ENCODE measurements at regions not wholly inside any gene's neighbourhood (a gene's known extent, or its start where the extent isn't known, plus 50 kb on each side); places are given as distances from the start of the nearest gene placed in this dataset.
A peak's percentile ranks its signal among the peaks of the same experiment; 100 is the strongest.
"Not testable (repeated sequence)": the region's sequence is repeated elsewhere in the genome, so short reads cannot be mapped to it uniquely, and the experiment has no call there.

DNA sequence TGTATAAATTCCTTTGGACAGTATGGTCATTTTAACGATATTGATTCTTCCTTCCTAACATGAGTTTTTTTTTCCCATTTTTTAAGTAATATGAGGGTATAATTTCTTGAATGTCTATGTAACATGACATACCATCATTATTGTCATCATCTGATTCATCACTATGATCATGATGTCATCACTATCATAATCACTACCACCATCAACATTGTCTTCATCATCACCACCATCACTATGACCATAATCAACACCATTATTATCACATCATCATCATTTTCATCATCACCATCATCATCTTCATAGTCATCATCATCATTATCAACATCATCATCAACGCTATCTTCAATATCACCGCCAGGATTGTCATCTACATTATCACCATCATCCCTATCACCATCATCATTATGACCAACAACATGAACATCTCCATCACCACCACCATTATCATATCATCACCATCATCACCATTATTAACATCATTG lies 1377.2 kb downstream of the CDY2B start:
- ATAC-seq (no peak), DNase-seq (no peak)
- intact Hi-C loops (cut with micrococcal nuclease): no loop called here

DNA sequence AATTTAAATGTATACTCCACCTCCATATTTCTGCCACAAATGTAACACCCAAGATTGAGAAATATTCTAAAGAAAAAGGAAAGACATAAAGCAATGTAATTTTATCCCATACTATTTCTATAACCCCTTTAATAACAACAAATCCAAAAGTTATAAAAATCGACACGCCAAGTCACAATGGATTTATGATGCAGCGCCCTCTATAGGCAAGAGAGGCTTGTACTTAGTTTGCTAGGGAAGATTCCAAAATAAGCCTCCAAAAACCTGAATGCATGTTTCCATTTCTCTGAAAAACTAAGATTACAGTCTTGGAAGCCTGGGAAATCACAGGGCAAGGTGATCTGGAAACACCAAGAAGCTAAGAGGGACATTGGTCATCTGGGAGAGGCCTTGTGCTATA lies 1389.3 kb downstream of the CDY2B start:
- no peak for ATAC-seq
- intact Hi-C loops (cut with micrococcal nuclease): no loop called here
- DNase-seq: no peak

DNA sequence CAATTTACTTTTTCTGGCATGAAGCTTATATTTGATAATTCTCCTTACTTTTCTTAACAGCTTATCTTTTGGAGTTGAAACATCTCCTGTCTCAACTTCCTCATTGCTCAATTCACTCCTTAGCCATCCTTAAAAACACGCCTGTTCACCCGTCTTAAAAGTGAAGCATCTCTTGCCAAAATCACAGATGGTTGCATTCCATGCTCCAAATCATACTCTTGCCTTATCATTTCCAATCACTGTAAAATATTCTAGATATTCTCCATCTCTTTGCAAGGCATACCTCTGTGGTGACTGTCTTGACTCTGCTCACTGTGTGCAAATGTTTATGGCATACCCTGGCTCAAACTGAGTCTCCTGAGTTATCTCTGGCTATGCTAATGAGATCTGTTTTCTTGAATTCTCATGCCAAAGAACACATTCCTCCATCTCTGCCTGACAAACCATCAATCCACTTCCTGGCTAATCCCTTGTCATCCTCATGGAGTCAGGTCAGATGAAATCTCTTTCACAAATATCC lies 1393.3 kb downstream of the CDY2B start:
- no peak for ATAC-seq
- intact Hi-C loops (cut with micrococcal nuclease): no loop called here
- no peak for DNase-seq

DNA sequence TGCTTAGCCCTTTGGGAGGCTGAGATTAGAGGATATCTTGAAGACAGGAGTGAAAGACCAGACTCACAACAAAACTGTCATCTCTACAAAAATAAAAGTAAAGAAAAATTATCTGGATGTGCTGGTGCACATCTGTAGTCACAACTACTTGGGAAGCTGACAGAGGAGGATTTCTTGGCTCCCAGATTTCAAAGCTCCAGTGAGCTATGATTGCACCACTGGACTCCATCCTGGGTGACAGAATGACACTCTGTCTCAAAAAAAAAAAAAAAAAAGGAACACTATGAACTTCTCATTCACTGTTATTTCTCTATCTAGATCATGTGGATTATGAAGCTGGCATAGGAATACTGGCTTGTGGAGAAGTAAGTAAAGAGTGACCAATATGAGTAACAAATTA lies 1400.0 kb downstream of the CDY2B start:
- DNase-seq (no peak), ATAC-seq (peak; percentile 50)
- intact Hi-C loops (cut with micrococcal nuclease): no loop called here

DNA sequence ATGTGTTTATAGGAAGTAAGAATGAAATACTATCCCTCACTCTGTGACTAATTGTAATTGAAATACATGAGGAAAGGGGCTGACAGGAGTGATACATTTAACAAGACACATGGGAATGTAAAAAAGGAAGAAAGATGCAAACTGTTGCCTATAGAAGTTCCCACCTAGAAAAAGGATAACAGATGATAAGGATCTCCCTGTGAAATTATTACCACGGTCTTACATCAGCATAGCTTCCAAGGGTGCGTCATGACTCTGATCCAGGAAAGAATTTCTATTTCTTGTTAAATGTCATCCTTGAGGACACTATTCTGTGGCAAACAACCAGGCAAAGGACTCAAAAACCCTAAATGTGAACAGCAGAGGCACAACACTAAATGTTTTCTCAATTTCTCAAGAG lies 1406.0 kb downstream of the CDY2B start:
- intact Hi-C loops (cut with micrococcal nuclease): no loop called here
- ATAC-seq: no peak
- no peak for DNase-seq

DNA sequence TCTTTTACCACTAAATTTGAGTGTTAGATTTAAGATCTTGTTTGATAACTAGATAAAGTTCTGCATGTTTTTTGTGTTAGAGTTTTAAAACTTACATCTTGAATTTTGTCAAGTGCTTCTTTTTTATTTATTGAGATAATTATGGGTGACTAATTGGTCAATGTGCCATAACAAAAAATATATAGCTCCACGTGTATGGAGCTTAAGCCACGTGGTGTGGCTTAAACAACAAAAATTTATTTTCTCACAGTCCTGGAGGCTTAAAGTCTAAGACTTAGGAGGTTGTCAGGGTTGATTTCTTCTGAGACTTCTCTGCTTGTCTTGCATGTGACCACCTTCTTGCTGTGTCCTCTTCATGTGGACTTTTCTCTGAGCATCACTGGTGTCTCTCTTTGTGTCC lies 1425.2 kb downstream of the CDY2B start:
- DNase-seq (no peak), ATAC-seq (no peak)
- intact Hi-C loops (cut with micrococcal nuclease): no loop called here

DNA sequence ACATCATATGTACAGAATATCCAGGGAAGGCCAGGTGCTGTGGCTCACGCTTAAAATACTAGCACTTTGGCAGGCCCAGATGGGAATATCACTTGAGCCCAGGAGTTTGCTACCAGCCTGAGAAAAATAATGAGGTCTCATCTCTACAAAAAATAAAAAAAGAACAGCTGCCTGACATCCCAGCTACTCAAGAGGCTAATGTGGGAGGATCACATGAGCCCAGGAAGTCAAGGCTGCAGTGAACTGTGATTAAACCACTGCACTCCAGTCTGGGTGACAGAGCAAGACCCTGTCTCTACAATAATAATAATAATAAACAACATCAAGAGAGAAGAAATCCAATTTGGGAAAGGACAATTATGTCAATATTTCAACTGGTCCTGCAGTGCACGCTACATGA lies 1433.9 kb downstream of the CDY2B start:
- intact Hi-C loops (cut with micrococcal nuclease): no loop called here
- no peak for ATAC-seq
- no peak for DNase-seq

DNA sequence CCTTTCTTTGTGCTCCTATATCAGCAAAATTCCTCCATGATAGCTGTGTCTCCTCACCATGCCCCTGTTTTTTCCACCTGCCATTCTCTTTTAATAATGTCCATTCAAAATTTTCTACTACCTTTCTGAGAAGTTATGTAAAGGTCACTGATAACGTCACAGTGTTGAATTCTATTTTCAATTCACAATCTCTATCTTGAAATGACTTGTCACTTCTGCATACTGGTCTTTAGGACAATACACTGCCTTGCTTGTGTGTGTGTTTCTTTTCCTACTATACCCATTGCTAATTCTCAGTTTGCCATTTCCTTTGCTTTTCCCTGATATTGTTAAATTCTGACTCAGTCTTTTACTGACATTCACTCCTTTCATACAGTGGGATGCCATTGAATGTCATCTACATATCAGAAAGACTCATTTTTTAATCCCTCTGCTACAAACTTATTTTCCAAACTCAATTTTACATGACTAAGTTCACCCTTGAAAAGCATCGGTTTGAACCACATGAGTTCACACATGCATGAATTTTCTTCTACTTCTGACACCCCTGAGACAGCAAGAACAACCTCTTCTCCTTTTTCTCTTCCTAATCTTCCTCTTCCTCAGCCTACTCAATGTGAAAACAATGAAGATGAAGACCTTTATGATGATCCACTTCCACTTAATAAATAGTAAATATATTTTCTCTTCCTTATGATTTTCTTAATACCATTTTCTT lies 1470.7 kb downstream of the CDY2B start:
- intact Hi-C loops (cut with micrococcal nuclease); ATAC-seq; DNase-seq: not testable (repeated sequence)

DNA sequence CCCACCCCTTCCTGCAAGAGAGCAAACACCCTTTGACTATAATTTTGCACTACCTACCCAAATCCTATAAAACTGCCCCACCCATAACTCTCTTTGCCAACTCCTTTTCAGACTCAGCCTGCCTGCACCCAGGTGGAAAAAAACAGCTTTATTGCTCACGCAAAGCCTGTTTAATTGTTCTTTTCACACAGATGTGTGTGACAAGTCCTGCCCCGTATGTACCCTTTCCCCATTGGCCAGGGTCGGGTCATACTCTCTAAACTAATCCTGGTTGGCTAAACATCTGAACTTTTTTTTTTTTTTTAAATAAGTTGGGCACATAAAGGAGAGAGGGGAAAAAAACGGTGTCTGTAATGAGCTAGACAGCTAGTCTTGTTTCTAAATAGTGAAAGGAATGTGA lies 1500.6 kb downstream of the CDY2B start:
- DNase-seq; ATAC-seq; intact Hi-C loops (cut with micrococcal nuclease): not testable (repeated sequence)

DNA sequence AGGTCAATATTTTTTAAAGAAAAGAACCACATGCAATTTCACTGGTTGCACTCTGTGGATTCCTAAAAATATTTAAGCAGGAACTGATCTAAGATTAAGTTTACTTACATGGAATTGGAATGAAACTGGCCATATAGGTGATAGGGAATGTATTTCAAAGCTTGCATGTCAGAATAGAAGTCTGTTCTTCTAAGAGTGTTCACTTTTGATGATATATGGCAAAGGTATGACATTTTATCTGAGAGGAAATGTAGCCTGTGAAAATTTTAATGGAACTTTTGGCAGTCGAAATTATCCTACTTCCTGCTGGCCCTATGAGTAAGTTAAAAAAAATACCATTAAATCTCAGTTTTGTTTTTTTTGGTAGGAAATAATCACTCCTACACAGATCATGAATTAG lies 1538.4 kb downstream of the CDY2B start:
- intact Hi-C loops (cut with micrococcal nuclease); DNase-seq; ATAC-seq: not testable (repeated sequence)

DNA sequence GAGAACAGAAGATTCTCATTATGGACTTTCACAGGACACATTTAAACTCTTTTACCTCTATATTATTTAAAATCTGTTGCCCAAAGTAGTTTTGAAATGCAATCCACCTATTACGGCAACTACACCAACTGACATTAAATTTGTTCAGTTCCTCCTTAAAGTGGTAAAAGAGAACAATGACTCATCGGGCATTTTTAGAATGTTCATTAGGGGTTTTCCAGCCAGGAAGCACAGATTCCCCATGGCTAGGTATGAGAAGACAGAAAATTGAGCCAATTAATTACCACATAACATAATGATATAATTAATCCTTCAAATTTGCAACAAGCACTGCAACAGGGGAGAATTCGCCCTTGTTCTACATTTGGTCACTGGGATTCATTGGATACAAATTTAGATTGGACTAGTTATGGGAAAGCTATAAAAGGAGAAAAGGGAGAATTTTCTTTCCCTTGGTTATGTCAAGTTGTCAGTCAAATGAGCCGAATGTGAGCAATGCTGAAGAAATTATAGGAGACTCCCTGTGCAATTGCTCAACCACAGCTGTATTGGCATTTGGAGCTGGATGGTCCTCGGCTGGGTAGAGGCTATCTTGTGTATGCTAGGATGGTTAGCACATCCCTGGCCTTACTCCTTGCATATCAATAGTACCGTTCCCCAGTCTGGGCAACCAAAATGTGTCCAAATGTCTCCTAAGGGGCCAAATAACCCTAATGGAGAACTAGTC lies 1549.8 kb downstream of the CDY2B start:
- intact Hi-C loops (cut with micrococcal nuclease); DNase-seq; ATAC-seq: not testable (repeated sequence)

DNA sequence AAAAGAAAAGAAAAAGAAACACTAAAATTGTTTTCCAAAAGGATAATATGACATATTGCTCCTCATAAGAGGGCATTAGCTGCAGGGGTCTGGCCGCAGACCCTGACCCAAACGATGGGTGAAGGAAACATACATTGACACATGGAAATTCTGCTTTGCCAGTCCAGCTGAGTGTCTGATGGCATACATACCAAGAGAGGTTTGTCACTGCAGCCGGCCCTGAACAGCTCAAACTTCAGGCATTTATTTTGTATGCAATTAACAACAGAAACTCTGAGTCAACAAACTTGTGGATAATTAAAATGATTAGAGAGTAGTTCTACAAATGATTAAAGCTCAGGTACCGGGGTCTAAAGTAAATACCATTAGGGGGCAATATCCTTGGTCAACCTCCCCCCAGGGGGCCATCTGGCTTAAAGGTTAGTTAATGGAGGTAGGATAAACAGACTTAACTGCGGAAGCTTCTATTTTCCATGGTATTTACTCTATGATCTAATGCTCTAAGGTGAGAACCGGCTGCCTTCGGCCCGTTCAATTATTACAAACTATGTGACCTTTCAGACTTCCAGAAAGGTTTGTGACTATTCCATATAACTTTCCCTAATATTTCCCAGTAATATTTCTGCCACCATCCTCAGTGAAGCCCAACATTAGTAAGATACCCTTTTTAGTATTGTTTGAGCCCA lies 1550.7 kb downstream of the CDY2B start:
- DNase-seq; intact Hi-C loops (cut with micrococcal nuclease); ATAC-seq: not testable (repeated sequence)

All from left ventricle myocardium superior (tissue), 1 donor.